ENCODE measurements at regions not wholly inside any gene's neighbourhood (a gene's known extent, or its start where the extent isn't known, plus 50 kb on each side); places are given as distances from the start of the nearest gene placed in this dataset.

- TF ChIP-seq EZH2 (IDR thresholded peaks at IDR 0.05; ENCODE audit: low read depth): no peak
- no peak for TF ChIP-seq CTCF (conservative IDR thresholded peaks at IDR 0.05)
These were observed 293.5 kb downstream of the LRFN2 start for GRCh38 chr6:40293460-40294185.
